ENCODE measurements at regions not wholly inside any gene's neighbourhood (a gene's known extent, or its start where the extent isn't known, plus 50 kb on each side); places are given as distances from the start of the nearest gene placed in this dataset.

- TF ChIP-seq SMARCA5 (IDR thresholded peaks at IDR 0.05) (no peak), REST (IDR thresholded peaks at IDR 0.05; ENCODE audit: low read depth, low read length) (no peak), POLR2A (IDR thresholded peaks at IDR 0.05; ENCODE audit: low read depth, low read length) (no peak), KDM1A (IDR thresholded peaks at IDR 0.05; ENCODE audit: borderline replicate concordance) (no peak), FOXK2 (IDR thresholded peaks at IDR 0.05) (no peak), MLLT1 (IDR thresholded peaks at IDR 0.05) (no peak), WRNIP1 (IDR thresholded peaks at IDR 0.05; ENCODE audit: borderline replicate concordance, low read depth, low read length) (no peak), ATF3 (IDR thresholded peaks at IDR 0.05; ENCODE audit: borderline replicate concordance, extremely low read depth, low read depth, low read length) (no peak), SIN3A (IDR thresholded peaks at IDR 0.05; ENCODE audit: low read depth, low read length) (no peak), SREBF1 (IDR thresholded peaks at IDR 0.05; ENCODE audit: low read length) (no peak), NFXL1 (IDR thresholded peaks at IDR 0.05; ENCODE audit: borderline replicate concordance) (no peak), CBX3 (IDR thresholded peaks at IDR 0.05; ENCODE audit: borderline replicate concordance, low read depth) (no peak), POU2F2 (IDR thresholded peaks at IDR 0.05; ENCODE audit: borderline replicate concordance, low read depth, low read length) (no peak), SREBF2 (IDR thresholded peaks at IDR 0.05; ENCODE audit: low read length) (no peak), ZNF274 (IDR thresholded peaks at IDR 0.05; ENCODE audit: insufficient read depth, insufficient read length) (no peak)
- no peak overlapping the region for H3K4me2 ChIP-seq (ENCODE audit: control insufficient read depth, insufficient read depth)
- in situ Hi-C loops (cut with MboI): no loop called here
These were observed 125.1 kb downstream of the FOXD1 start for GRCh38 chr5:73323466-73323865.

More at GRCh38 chr5:73323466-73323865, 125.1 kb downstream of the FOXD1 start:
- H3K4me3 ChIP-seq: no peak overlapping the region
- POLR2A ChIA-PET: no interaction called here
- SMC1A ChIA-PET (ENCODE audit: uncharacterized antibody, unreplicated experiment): no interaction called here
- no TSS peak for BruUV-seq (replicated peaks)
- DNase-seq (ENCODE audit: low read depth, low spot score): no peak
- RAD21 ChIA-PET (ENCODE audit: unreplicated experiment): no interaction called here
- no peak overlapping the region for H3K9ac ChIP-seq (ENCODE audit: control insufficient read depth, insufficient read depth, low read length)
- ATAC-seq: no peak
- intact Hi-C loops (cut with micrococcal nuclease; ENCODE audit: unreplicated experiment): no loop called here
- H3K27ac ChIP-seq (ENCODE audit: control insufficient read depth, insufficient read depth): no peak overlapping the region
- H2AFZ ChIP-seq (ENCODE audit: control insufficient read depth, low read depth, low read length): no peak overlapping the region
- 20% methylated on average over 5 of the region's 5 CpGs for WGBS (ENCODE audit: insufficient coverage, insufficient replicate concordance, low lambda C conversion rate, missing lambda C conversion rate)
- CTCF ChIA-PET: no interaction called here
- no peak for FAIRE-seq
- no peaks in the 10 kb centered on the region; a peak in 1 of 4 replicates for H3K27me3 ChIP-seq (replicated peaks in 1 of 2; ENCODE audit: control insufficient read depth in 2 of 2, insufficient read depth in 2 of 2, low read length in 1 of 2)
- H3K9me3 ChIP-seq (replicated peaks; ENCODE audit: control insufficient read depth, insufficient read depth, low read length): no peaks in the 10 kb centered on the region
- H3K4me1 ChIP-seq (ENCODE audit: control insufficient read depth, insufficient read depth, low read length): no peaks in the 10 kb centered on the region
- no peaks in the 10 kb centered on the region for H4K20me1 ChIP-seq (ENCODE audit: control insufficient read depth, insufficient read depth)
- H3K36me3 ChIP-seq (ENCODE audit: control insufficient read depth in 2 of 2, insufficient read depth in 2 of 2, low read length in 1 of 2): no peaks in the 10 kb centered on the region
- H3K79me2 ChIP-seq (ENCODE audit: control insufficient read depth, insufficient read depth, low read length): no peaks in the 10 kb centered on the region
